ENCODE measurements at regions not wholly inside any gene's neighbourhood (a gene's known extent, or its start where the extent isn't known, plus 50 kb on each side); places are given as distances from the start of the nearest gene placed in this dataset.

- Mint-ChIP-seq H3K4me3 (no peak overlapping the region), H3K9me3 (peaks cover 2% of the 10 kb centered on the region), H3K36me3 (no peaks in the 10 kb centered on the region), H3K27me3 (no peaks in the 10 kb centered on the region), H3K27ac (no peak overlapping the region), H3K4me1 (no peaks in the 10 kb centered on the region)
- CTCF ChIA-PET = no interaction called here
- no peak for DNase-seq
Measured at GRCh38 chr6:104130343-104130742, 729.4 kb downstream of the HACE1 start.

- H3K4me1 Mint-ChIP-seq = no peaks in the 10 kb centered on the region
- H3K27ac Mint-ChIP-seq = no peak overlapping the region
- H3K4me3 Mint-ChIP-seq = no peak overlapping the region
- peaks cover 4% of the 10 kb centered on the region for H3K9me3 Mint-ChIP-seq
- H3K27me3 Mint-ChIP-seq = no peaks in the 10 kb centered on the region
- H3K36me3 Mint-ChIP-seq = no peaks in the 10 kb centered on the region
- CTCF ChIA-PET = no interaction called here
- DNase-seq = no peak
Measured at GRCh38 chr6:104126315-104127005, 733.3 kb downstream of the HACE1 start.

DNA sequence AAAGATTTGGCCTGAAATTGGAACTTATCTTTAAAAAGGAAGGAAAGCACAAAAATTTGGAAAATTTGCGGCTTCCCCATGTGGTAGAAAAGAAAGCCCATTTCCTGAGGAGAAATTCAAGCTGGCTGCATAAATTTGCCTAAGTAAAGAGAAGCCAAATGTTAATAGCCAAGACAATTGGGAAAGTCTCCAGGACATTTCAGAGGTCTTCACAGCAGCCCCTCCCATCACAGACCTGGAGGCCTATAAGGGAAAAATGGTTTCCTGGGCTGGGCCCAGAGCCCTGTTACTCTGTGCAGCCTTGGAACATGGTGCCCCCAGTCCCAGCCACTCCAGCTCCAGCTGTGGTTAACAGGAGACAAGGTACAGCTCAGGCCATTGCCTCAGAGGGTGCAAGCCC lies 736.5 kb downstream of the HACE1 start:
- CTCF ChIA-PET = no interaction called here
- no peaks in the 10 kb centered on the region for H3K36me3 Mint-ChIP-seq
- H3K4me1 Mint-ChIP-seq = no peaks in the 10 kb centered on the region
- no peak overlapping the region for H3K27ac Mint-ChIP-seq
- peaks cover 5% of the 10 kb centered on the region for H3K9me3 Mint-ChIP-seq
- H3K27me3 Mint-ChIP-seq = no peaks in the 10 kb centered on the region
- no peak for DNase-seq
- H3K4me3 Mint-ChIP-seq = no peak overlapping the region

DNA sequence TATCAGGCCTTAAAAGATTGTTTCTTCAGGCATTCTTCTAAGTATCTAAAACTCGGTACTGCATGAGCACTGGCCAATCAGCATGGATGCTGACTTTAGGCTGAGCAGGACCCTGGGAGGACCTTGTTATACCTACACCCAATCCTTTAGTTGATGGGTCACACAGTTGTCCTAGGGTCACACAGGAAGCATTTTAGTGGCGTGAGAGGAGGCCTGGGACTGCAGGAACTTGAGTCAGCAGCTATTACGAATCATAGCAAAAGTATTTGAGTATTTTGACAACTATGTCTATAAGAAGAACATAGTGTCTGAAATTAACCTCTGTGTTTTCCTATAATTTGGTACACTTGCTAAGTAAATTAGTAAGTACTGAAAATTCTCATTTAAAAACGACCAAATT lies 741.4 kb downstream of the HACE1 start:
- H3K4me3 Mint-ChIP-seq = no peak overlapping the region
- H3K9me3 Mint-ChIP-seq = peaks cover 2% of the 10 kb centered on the region
- no peaks in the 10 kb centered on the region for H3K36me3 Mint-ChIP-seq
- no peaks in the 10 kb centered on the region for H3K4me1 Mint-ChIP-seq
- H3K27ac Mint-ChIP-seq = no peak overlapping the region
- no peaks in the 10 kb centered on the region for H3K27me3 Mint-ChIP-seq
- CTCF ChIA-PET = no interaction called here
- DNase-seq = no peak

DNA sequence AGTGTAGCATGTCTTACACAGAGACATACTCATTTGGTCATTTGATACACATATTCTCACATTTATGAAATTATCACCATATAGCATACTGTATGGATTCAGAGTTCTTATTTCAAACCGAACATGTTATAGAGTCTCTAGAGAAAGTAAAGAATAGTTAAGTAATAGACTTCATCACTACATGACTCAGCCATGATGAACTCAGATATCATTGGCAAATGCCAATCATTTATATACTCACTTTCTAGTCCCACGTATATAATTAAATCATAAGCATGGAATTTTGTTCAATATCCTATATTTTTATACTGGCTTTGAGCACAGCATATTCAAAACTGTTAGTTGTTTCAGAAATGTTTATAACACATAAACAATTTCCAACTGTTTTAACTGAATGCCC lies 749.9 kb downstream of the HACE1 start:
- H3K9me3 Mint-ChIP-seq = no peaks in the 10 kb centered on the region

GRCh38 chr6:104108634-104109033 lies 751.1 kb downstream of the HACE1 start:
- Mint-ChIP-seq H3K27ac (no peak overlapping the region), H3K36me3 (no peaks in the 10 kb centered on the region), H3K4me3 (no peak overlapping the region), H3K27me3 (no peaks in the 10 kb centered on the region), H3K9me3 (no peaks in the 10 kb centered on the region), H3K4me1 (no peaks in the 10 kb centered on the region)
- CTCF ChIA-PET = no interaction called here
- DNase-seq = no peak

More for the DNA sequence above, 749.9 kb downstream of the HACE1 start:
- CTCF ChIA-PET = no interaction called here
- no peak for DNase-seq
- H3K36me3 Mint-ChIP-seq = no peaks in the 10 kb centered on the region
- H3K27ac Mint-ChIP-seq = no peak overlapping the region
- H3K4me3 Mint-ChIP-seq = no peak overlapping the region
- no peaks in the 10 kb centered on the region for H3K27me3 Mint-ChIP-seq
- H3K4me1 Mint-ChIP-seq = no peaks in the 10 kb centered on the region

- Mint-ChIP-seq H3K27me3 (no peaks in the 10 kb centered on the region), H3K27ac (no peak overlapping the region), H3K36me3 (no peaks in the 10 kb centered on the region), H3K4me3 (no peak overlapping the region), H3K4me1 (no peaks in the 10 kb centered on the region), H3K9me3 (peaks cover 4% of the 10 kb centered on the region)
- no peak for DNase-seq
- CTCF ChIA-PET = no interaction called here
Measured at GRCh38 chr6:104095661-104096416, 763.9 kb downstream of the HACE1 start.

GRCh38 chr6:104087765-104088164 lies 772.0 kb downstream of the HACE1 start:
- DNase-seq = no peak
- H3K4me3 Mint-ChIP-seq = no peak overlapping the region
- H3K27ac Mint-ChIP-seq = no peak overlapping the region
- H3K27me3 Mint-ChIP-seq = no peaks in the 10 kb centered on the region
- CTCF ChIA-PET = no interaction called here
- H3K4me1 Mint-ChIP-seq = no peaks in the 10 kb centered on the region
- peaks cover 5% of the 10 kb centered on the region for H3K9me3 Mint-ChIP-seq
- H3K36me3 Mint-ChIP-seq = no peaks in the 10 kb centered on the region

DNA sequence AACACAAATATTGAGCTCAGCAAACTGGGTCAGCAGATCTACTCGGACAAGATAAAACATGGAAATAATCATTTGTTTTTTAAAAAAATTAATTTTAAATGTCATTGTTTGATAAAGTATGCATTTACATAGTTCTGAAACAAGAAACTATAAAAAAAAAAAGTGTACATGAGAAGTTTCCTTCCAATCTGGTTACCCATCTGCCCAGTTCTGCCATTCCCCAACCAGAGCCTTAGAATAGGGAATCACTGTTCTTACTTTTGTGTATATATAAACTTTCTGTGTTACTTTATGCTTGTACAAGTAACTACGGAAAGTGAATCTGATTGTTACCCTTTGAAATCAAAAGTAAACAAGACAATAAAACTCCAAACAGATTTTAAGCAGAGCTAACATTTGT lies 791.4 kb downstream of the HACE1 start:
- no peak for DNase-seq
- H3K27ac Mint-ChIP-seq = no peak overlapping the region
- no peaks in the 10 kb centered on the region for H3K4me1 Mint-ChIP-seq
- no peaks in the 10 kb centered on the region for H3K36me3 Mint-ChIP-seq
- no peak overlapping the region for H3K4me3 Mint-ChIP-seq
- H3K9me3 Mint-ChIP-seq = no peaks in the 10 kb centered on the region
- H3K27me3 Mint-ChIP-seq = no peaks in the 10 kb centered on the region
- CTCF ChIA-PET = no interaction called here

DNA sequence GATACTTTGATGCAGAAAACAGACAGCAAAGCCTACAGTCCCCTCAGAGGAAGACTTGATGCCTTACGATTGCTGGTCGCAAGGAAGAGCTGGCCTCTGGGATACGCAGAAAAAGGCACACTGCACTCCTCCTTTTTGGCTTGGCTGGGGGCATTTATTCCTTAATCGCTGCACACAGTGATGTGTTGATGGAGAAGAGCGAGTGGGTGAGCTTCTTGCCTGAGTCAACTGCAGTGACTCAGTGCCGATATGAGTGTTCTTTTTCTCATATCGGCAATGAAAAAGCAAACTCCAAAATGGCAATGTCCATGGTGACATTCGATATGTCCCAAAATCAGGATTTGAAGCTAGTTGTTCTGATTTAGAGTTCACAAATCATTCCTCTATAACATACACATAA lies 794.8 kb downstream of the HACE1 start:
- Mint-ChIP-seq H3K36me3 (no peaks in the 10 kb centered on the region), H3K27ac (no peak overlapping the region), H3K27me3 (no peaks in the 10 kb centered on the region), H3K4me1 (no peaks in the 10 kb centered on the region), H3K4me3 (no peak overlapping the region), H3K9me3 (no peaks in the 10 kb centered on the region)
- DNase-seq = no peak
- CTCF ChIA-PET = no interaction called here

GRCh38 chr6:104050455-104050854 lies 809.3 kb downstream of the HACE1 start:
- Mint-ChIP-seq H3K27me3 (no peaks in the 10 kb centered on the region), H3K36me3 (no peaks in the 10 kb centered on the region), H3K4me3 (no peak overlapping the region), H3K9me3 (peaks cover 2% of the 10 kb centered on the region), H3K27ac (no peak overlapping the region), H3K4me1 (no peaks in the 10 kb centered on the region)
- CTCF ChIA-PET = no interaction called here
- DNase-seq = no peak

DNA sequence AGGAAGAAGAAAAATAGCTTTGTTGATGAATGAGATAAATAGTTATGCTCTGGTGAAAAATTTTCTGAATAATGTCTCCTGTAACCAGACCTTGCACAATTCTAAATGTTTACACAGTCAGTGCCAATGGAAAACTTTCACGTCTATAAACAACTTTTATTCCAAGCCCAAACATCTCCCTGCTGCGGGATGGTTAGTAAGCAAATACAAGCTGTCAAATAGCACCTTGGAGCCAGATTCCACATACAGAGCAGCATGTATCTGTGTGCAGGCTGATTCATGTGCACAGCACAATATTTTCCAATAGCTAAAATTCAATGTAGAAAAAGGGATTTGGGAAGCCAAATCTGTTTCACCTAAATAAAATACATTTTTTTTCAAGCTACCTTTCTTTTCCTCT lies 813.3 kb downstream of the HACE1 start:
- H3K4me3 Mint-ChIP-seq = no peak overlapping the region
- no peaks in the 10 kb centered on the region for H3K36me3 Mint-ChIP-seq
- H3K27me3 Mint-ChIP-seq = no peaks in the 10 kb centered on the region
- CTCF ChIA-PET = no interaction called here
- peaks cover 6% of the 10 kb centered on the region for H3K9me3 Mint-ChIP-seq
- no peaks in the 10 kb centered on the region for H3K4me1 Mint-ChIP-seq
- no peak for DNase-seq
- H3K27ac Mint-ChIP-seq = no peak overlapping the region

DNA sequence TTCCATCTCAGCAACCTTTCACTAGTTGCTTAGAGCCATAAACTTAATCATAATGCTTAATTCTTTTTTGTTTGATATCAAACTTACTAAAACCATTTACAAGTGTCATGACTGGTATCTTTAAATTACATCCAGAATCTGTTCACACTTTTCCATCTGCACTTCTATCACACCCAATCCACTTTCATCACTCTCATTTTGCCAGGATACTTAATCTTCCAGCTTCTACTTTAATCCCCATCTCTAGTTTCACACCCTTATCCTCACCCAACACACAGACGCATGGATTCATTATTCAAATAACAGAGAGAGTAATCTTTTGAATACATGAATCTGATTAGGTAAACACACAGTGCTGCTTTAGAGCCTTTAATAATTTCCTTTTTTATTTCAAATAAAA lies 828.4 kb downstream of the HACE1 start:
- H3K36me3 Mint-ChIP-seq = no peaks in the 10 kb centered on the region
- no peaks in the 10 kb centered on the region for H3K27me3 Mint-ChIP-seq
- no peak for DNase-seq
- H3K4me3 Mint-ChIP-seq = no peak overlapping the region
- no peaks in the 10 kb centered on the region for H3K4me1 Mint-ChIP-seq
- H3K27ac Mint-ChIP-seq = no peak overlapping the region
- no peaks in the 10 kb centered on the region for H3K9me3 Mint-ChIP-seq
- CTCF ChIA-PET = no interaction called here

- H3K4me3 Mint-ChIP-seq = no peak overlapping the region
- no peak for DNase-seq
- no peaks in the 10 kb centered on the region for H3K9me3 Mint-ChIP-seq
- CTCF ChIA-PET = no interaction called here
- H3K4me1 Mint-ChIP-seq = no peaks in the 10 kb centered on the region
- H3K27me3 Mint-ChIP-seq = no peaks in the 10 kb centered on the region
- no peak overlapping the region for H3K27ac Mint-ChIP-seq
- no peaks in the 10 kb centered on the region for H3K36me3 Mint-ChIP-seq
Measured at GRCh38 chr6:104022126-104022525, 837.6 kb downstream of the HACE1 start.

DNA sequence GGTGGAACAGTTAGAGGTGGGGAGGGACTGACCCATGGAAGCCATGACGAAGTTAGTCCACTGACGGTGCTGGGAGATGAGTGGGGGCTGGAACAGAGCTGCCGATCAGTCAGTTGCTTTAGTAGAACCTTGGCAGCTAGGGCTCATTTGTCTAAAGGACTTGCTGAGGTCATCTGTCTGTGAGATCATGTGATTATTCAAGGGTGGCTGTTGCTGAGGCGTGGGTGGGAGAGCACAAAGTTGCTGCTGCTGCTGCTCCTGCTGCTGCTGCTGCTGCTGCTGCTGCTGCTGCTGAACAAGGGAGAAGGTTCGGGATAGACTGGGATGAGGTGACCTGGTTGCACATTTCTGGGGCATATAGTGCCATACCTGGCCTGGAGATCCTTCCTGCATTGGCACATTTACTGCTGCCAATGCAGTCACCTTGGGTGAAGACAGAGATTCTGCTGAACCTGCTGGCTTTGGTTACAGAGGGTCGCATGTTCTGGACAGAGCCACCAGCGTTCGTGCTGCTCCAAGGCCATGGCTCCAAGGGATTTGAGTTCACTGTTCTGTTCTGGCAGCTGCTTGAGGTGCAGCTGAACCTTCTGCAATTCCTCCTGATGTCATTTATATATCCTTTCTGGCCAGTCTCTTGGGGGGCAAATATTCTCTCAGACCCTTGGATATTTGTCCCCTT lies 840.5 kb downstream of the HACE1 start:
- CTCF ChIA-PET = no interaction called here
- Mint-ChIP-seq H3K27ac (no peak overlapping the region), H3K4me1 (no peaks in the 10 kb centered on the region), H3K4me3 (no peak overlapping the region), H3K9me3 (no peaks in the 10 kb centered on the region), H3K27me3 (no peaks in the 10 kb centered on the region), H3K36me3 (no peaks in the 10 kb centered on the region)
- no peak for DNase-seq
